Ishikawa (cell line): ENCODE measurements at regions not wholly inside any gene's neighbourhood (a gene's known extent, or its start where the extent isn't known, plus 50 kb on each side); places are given as distances from the start of the nearest gene placed in this dataset.

Experiments used
- CEBPB ChIP-seq: IDR thresholded peaks from 2 replicates; pipeline ENCODE4 v1.6.1; 2012
- CREB1 ChIP-seq: IDR thresholded peaks from 2 replicates; pipeline ENCODE4 v1.6.1; 2012; ENCODE audit warnings: low read depth
- EP300 ChIP-seq: IDR thresholded peaks from 2 replicates; pipeline ENCODE4 v1.6.1; 2012; ENCODE audit warnings: borderline replicate concordance
- NFIC ChIP-seq: IDR thresholded peaks from 2 replicates; pipeline ENCODE4 v1.6.1; 2012
- TCF12 ChIP-seq: IDR thresholded peaks from 2 replicates; pipeline ENCODE4 v1.6.1; 2012; ENCODE audit warnings: low read depth
- TEAD4 ChIP-seq: IDR thresholded peaks from 2 replicates; pipeline ENCODE4 v1.6.1; 2012
- TF ChIP-seq, protein P1 (sequence below): IDR thresholded peaks from 2 replicates; pipeline ENCODE4 v1.6.1; 2012
- TF ChIP-seq, protein P2 (sequence below): IDR thresholded peaks from 2 replicates; pipeline ENCODE4 v1.6.1; 2012; ENCODE audit warnings: low read depth, mild to moderate bottlenecking
- TF ChIP-seq, protein P3 (sequence below): IDR thresholded peaks from 2 replicates; pipeline ENCODE4 v1.6.1; 2012

DNA sequence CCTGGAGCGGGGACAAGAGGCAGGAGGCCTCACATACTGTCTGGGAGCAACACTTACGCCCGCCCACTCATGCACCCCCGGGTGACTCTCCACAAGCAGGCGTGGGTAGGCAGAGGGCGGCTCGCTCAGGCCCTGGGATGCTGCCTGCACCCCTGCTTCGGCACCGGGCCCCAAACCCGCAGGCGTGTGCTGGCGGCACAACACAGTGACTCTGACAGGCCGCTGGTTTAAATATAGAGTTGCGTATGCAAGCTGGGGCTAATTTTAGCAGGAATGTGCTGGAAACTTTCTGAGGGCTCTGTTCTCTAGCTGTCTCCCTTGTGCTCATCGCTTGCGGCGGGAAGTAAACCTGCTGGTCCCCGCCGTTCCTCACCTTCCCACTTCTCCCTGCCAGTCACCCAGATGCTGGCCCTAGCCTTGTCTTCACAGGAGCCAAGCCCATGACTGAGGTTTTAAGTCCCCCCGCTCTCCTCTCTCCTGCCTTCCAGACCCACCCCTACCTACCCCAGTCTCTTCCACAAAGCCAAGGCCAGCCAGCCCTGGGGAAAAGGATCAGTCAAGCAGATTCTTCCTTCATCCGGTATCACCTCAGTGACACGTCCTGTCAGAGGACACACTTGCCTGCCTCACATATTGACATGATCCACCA is 94.5 kb upstream of the FOXP4 start:
- TF ChIP-seq, protein P1, sequence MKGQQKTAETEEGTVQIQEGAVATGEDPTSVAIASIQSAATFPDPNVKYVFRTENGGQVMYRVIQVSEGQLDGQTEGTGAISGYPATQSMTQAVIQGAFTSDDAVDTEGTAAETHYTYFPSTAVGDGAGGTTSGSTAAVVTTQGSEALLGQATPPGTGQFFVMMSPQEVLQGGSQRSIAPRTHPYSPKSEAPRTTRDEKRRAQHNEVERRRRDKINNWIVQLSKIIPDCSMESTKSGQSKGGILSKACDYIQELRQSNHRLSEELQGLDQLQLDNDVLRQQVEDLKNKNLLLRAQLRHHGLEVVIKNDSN: no peak
- TF ChIP-seq TEAD4 (no peak), TCF12 (no peak), CEBPB (no peak), EP300 (no peak), NFIC (no peak), CREB1 (no peak)
- TF ChIP-seq, protein P2, sequence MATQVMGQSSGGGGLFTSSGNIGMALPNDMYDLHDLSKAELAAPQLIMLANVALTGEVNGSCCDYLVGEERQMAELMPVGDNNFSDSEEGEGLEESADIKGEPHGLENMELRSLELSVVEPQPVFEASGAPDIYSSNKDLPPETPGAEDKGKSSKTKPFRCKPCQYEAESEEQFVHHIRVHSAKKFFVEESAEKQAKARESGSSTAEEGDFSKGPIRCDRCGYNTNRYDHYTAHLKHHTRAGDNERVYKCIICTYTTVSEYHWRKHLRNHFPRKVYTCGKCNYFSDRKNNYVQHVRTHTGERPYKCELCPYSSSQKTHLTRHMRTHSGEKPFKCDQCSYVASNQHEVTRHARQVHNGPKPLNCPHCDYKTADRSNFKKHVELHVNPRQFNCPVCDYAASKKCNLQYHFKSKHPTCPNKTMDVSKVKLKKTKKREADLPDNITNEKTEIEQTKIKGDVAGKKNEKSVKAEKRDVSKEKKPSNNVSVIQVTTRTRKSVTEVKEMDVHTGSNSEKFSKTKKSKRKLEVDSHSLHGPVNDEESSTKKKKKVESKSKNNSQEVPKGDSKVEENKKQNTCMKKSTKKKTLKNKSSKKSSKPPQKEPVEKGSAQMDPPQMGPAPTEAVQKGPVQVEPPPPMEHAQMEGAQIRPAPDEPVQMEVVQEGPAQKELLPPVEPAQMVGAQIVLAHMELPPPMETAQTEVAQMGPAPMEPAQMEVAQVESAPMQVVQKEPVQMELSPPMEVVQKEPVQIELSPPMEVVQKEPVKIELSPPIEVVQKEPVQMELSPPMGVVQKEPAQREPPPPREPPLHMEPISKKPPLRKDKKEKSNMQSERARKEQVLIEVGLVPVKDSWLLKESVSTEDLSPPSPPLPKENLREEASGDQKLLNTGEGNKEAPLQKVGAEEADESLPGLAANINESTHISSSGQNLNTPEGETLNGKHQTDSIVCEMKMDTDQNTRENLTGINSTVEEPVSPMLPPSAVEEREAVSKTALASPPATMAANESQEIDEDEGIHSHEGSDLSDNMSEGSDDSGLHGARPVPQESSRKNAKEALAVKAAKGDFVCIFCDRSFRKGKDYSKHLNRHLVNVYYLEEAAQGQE: no peak
- TF ChIP-seq, protein P3, sequence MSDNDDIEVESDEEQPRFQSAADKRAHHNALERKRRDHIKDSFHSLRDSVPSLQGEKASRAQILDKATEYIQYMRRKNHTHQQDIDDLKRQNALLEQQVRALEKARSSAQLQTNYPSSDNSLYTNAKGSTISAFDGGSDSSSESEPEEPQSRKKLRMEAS: no peak
